ENCODE measurements at regions not wholly inside any gene's neighbourhood (a gene's known extent, or its start where the extent isn't known, plus 50 kb on each side); places are given as distances from the start of the nearest gene placed in this dataset.

DNA sequence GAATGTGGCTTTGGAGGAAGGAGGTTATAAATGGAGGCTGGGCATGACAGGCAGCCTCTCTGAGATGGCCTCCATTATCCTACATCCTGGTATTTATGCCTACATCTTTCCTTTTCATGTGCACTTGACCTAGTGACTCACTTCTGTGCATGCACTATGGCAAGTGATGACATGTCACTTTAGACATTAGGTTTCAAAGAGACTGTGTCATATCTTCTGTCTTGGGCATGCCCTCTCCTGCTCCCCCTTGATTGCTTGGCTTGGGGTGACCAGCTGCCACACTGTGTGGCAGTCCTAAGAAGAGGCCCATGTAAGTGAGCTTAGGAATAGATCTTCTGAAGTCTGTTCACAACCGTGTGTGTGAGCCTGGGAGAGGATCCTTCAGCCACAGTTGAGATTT is 472.8 kb downstream of the FGF9 start:
- TF ChIP-seq, protein P1, sequence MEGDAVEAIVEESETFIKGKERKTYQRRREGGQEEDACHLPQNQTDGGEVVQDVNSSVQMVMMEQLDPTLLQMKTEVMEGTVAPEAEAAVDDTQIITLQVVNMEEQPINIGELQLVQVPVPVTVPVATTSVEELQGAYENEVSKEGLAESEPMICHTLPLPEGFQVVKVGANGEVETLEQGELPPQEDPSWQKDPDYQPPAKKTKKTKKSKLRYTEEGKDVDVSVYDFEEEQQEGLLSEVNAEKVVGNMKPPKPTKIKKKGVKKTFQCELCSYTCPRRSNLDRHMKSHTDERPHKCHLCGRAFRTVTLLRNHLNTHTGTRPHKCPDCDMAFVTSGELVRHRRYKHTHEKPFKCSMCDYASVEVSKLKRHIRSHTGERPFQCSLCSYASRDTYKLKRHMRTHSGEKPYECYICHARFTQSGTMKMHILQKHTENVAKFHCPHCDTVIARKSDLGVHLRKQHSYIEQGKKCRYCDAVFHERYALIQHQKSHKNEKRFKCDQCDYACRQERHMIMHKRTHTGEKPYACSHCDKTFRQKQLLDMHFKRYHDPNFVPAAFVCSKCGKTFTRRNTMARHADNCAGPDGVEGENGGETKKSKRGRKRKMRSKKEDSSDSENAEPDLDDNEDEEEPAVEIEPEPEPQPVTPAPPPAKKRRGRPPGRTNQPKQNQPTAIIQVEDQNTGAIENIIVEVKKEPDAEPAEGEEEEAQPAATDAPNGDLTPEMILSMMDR (IDR thresholded peaks at IDR 0.05) = no peak
- TF ChIP-seq EZH2 (IDR thresholded peaks at IDR 0.05; ENCODE audit: borderline replicate concordance, insufficient read depth, low read depth, low read length, poor library complexity, severe bottlenecking) = no peak

Measured in B cell (primary cell).